GM18499 (cell line): ENCODE measurements at regions not wholly inside any gene's neighbourhood (a gene's known extent, or its start where the extent isn't known, plus 50 kb on each side); places are given as distances from the start of the nearest gene placed in this dataset.

Experiments
- ATAC-seq: cut with Tn5 transposase; IDR thresholded peaks from one replicate; pipeline ENCODE4 v1.9.1; 2021; ENCODE audit warnings: moderate number of reproducible peaks; ENCODE audit not compliant: insufficient read depth, unreplicated experiment

DNA sequence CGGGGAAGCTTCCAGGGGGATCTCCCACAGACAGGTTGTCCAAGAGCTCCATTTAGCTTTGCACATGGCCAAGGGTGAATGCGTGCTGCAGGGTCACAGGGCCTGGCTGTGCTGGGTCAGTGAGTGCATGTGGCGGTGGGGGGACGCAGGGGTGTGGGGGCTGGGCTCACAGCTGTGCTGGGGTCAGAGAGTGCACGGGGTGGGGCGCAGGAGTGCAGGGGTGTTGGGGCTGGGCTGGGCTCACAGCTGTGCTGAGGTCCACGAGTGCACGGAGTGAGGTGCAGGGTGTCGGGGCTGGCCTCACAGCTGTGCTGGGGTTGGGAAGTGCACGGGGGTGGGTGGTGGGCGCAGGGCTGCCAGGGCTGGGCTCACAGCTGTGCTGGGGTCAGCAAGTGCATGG lies 557.7 kb downstream of the BRD1 start:
- no peak for ATAC-seq

DNA sequence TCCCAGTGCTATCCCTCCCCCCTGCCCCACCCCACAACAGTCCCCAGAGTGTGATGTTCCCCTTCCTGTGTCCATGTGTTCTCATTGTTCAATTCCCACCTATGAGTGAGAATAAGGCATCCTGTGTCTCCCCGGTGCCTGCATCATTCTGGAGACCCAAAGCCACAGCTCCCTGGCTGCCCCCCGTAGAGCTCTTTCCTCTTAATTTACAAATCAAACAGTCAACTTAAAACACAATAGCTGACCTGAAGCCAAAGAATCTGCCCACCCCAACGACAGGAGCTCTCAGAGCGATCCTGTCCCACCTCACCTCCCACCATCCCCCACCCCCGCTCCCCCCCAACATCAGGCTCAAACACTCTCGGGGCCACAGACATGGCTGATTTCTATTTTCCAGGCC lies 558.3 kb downstream of the BRD1 start:
- no peak for ATAC-seq

DNA sequence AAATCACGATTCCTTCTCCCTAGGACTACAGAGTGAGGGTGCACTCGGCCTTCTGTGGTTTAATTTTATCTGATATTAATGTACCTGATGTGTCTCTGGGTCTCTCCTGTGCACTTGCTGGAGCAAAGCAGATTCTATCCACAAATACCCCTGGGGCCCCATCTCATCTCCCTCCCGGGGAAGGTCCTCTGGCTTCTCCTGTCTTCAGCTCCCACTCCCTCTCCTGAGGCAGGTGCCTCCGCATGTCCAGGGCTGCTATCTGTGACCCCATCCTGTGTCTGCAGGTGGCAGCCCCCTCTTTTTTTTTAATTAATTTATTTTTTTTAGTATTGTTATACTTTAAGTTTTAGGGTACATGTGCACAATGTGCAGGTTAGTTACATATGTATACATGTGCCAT lies 558.7 kb downstream of the BRD1 start:
- no peak for ATAC-seq

DNA sequence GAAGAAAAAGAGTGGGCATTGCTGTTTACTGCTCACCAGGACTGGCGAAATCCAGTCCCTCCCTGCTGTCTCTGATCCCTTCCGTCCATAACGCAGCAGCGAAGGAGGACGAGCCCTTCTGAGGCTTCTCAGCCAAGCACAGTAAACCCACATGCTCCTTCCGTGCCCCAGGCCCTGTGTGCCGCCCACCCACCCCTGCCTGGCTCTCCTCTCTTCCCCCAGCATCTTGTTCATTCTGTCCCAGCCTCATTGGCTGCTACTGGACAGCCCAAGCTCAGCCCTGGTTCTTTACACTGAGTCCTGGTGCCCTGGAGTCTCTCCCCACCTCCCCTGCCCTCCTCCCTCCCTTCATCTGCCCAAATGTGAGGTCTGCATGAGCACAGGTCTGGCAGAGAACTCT lies 559.7 kb downstream of the BRD1 start:
- no peak for ATAC-seq

DNA sequence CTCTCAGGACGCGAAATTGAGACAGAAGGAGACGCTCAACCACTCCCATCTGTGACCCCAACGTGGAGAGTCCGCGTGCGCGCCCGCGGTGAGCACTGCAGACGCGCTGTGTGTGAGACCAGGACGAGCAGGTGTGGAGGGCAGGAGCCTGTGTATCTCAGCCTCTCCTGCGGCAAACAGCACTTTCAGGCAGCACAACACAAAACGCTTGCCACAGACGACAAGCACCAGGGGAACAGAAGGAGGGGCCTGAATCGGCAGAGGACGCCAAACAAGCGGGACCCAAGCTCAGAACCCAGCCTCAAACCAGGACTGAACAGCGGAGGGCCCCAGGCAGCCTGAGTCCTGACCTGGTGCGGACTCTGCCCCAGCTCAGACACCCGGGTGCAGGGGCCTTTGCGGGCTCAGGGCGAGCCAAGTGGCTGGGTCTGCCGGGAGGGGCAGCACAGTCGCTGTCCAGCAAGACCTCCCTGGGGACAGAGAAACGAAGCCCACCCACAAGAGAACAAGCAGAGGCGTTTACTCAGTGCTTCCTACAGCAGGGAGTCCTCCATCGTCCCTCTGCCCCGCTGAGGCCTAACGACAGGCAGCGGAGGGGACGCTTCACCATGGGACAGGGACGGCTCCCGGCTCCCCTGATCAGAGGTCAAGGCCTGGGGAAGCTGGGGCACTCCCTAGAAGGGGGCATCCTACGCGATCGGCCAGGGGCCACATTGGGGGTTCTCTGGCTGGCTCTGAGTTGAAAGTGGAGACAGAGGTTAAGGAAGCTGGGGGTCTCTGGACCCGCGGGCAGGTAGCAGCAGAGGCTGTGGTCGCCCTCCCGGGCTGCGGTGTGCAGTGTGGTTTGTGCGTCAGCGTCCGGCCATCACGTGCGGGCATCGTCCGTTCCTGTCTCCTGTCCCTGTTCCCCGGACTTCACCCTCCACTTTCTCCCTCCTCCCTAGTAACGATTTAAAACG lies 560.8 kb downstream of the BRD1 start:
- no peak for ATAC-seq

DNA sequence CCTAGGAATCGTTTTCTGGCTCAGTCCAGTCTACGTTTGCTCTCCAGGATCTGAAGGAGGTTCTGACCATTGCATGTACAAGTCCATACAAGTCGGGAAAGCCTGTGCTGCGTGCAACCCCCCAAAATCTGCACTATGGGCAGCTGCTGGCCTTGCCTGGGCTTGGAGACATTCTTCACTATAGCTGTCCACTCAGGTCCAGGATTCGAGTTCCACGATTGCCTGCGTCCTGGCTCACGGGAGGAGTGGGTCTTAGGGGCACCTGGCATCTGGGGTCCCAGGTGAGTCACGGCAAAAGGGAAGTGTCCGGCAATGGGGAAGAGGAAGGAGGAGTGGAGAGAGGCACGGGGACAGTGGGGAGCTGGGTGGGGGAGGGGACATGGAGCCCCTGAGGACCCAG lies 563.0 kb downstream of the BRD1 start:
- ATAC-seq, result no peak

DNA sequence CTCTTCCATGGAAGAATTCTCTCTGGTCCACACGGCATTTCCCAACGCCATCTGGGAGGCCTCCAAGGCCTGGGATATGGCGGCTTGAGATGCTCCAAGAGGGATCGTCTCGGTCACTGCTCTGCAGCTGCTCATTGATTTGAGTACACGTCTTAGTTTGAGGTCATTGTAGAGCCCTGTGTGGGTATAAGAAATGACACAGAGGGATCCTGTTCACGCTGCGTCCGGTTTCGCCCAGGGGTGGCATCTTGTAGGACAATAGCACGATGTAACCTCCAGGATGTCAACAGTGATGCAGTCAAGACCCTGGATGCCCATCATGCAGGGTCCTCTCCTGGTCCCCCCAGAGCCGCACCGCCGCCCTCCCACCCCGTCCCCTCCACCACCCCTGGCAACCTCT lies 564.6 kb downstream of the BRD1 start:
- no peak for ATAC-seq

DNA sequence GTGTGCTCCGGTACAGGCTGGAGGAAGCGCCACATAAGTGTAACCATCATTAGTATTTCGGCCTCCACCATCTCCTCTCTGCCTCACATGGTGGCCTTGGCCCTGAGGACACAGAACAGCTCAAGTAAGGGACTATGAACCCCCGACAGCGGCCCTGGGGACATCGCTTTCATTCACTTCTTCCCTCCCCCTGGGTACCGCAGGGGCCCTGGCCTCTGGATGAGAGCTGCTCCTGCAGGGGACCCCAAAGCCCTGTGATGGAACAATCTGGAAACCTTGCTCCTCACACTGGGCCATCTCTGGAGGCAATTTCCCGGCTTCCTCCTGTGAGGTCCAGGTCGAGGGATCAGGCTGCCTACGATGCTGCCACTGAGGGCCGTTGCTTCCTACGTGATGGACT lies 565.5 kb downstream of the BRD1 start:
- ATAC-seq, result no peak

DNA sequence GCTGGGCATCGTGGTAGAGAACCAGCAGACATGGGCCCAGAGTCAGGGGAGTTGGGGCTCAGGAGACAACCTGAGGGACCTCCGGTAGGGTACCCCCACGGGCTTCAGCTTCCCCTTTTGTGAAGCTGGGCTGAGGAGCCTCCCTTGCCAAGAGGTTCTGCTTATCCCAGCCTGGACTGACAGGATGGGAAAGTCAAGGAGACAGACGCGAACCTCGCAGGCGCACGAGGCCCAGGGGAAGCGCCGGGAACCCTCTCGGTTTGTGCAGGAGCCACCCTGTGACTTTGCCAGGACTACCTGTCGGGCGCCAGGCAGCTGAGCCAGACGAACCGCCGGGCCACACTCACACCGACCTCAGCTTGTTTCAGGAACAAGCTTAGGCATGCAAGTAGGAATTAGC lies 566.1 kb downstream of the BRD1 start:
- ATAC-seq, result no peak

DNA sequence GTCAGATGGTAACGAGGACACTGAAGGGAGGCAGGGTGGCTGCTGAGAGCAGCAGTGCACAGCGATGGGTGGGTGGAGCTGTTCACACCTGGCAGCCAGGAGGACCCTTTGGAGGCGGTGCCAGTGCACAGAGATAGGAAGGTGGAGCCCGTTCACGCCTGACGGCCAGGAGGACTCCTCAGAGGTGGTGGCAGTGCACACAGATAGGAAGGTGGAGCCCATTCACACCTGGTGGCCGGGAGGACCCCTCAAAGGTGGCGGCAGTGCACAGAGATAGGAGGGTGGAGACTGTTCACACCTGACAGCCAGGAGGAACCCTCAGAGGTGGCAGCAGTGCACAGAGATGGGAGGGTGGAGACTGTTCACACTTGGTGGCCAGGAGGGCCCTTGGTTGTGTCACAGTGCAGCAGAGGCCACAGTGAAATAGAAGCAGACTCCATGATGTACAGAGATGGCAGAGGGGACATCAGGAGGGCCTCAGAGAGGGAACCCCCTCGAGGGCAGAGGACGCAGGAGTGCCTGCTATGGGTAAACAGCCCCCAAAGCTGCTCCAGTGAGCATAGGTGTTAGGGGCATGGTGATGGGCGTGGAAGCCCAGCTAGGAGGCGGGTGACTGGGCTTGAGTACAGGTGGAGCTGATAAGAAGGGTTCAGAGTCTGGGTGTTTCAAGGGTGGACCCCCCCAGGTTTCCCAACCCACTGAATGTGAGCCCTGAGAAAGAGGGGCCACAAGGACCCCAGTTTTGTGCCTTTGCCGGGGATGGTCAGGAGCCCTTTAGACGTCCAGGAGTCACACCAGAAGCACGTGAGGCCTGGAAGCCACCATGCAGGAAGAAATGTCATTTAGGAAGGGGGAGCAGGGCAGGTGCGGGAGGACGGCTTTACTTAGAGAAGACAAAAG lies 566.7 kb downstream of the BRD1 start:
- ATAC-seq, result no peak

DNA sequence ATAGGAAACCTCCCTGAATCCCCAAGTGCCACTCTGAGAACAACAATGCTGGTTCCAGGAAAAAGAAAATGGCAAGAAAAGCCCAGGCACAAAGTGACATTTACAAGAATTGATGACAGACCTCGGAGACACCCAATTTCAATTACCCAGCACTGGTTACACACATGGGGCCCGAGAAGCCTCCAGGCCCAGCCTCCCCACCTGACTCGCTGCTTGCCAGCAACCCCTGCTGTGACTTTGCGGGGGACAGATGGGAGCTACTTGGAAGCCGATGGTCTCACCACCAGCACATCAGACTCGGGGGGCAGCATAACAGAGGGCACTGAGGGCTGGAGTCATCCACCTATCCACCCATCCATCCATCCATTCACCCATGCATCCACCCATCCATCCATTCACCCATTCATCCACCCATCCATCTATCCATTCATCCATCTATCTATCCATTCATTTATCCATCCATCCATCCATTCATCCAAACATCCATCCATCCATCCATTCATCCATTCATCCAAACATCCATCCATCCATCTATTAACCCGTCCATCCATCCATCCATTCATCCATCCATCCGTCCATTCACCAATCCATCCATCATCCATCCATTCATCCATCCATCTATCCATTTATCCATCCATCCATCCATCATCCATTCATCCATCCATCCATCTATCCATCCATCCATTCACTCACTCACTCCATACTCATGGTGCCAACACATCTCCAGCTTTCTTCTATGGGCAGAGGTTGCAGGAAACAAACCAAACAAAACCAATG lies 567.6 kb downstream of the BRD1 start:
- no peak for ATAC-seq

DNA sequence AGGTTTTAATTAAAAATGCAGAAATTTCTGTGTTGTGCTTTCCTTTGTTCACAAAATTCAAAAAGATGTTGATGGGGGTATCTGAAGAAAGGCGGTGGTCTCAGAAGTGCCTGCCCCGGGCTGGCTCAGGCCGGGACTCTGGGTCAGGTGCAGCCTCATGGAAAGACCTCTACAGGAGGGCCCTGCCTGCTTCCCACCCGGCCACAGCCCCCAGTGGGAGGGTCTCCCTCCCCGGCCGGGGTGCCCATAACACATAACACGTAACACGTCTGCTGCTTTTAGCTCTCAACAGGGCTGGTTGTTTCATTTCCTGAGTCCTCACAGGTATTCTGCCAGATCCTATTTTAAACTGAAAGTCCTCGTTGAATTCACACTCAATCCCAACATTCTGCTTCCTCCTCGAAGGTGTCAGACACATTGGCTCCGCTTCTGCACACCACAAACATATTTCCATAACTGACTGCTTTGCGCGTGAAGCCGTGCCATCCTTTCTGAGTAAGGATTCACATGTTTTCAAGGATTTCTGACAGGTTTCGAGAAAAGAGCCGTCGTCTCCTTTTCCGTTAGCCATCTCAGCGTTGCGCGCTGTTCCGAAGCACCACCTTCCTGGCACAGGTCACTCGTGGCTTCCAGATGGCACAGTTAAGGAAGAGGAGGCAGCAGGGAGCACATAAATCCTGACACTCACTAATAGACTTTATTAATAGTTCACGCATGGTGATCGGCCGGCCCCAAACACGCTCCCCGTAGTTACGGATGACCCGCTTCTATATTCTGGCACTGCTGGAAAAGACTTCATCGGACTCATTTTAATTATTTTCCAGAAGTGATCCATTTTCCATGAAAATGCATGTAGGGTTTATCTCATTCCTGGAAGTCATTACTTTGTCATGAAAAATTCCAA lies 569.3 kb downstream of the BRD1 start:
- no peak for ATAC-seq

DNA sequence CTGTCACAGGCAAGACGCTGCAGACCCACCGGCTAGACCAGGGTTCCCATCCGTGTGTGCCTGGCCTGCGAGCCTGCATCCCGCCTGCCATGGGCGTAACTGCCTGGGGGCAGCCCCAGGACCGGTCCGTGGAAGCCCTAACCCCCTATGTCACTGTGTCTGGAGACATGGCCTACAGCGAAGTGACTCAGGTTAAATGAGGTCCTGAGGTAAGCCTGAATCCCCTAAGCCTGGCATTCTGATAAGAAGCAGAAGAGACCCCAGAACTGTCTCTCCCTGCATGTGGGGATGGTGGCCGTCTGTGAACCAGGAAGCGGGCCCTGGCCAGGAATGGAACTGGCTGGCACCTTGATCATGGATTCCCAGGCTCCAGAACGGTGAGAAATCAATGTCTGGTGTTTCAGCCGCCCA lies 570.1 kb downstream of the BRD1 start:
- no peak for ATAC-seq

DNA sequence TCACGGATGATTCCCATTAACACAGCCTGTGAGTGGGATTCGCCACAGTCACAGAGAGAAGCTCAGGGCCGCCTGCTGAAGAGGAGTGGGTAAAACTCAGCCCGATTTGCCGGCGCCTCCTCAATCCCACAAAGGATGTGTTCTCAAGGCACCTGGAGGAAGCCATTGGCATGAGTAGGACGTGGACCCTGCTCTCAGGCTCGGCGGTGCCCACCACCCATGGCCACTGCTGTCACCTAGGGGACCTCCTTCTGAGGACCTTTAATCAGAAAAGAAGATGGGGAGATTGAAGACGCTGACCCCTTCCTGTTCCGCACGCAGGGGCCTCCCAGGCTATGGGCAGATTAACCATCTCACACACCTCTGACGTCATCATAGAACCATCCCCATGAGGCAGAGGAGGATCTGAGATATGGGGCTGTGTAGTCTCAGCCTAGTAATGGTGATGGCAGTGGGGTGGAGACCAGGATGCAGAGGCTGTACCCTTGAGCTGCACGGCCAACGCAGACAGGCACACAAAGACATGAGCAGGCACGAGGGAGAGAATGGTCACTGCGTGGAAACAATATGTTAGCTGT lies 571.8 kb downstream of the BRD1 start:
- no peak for ATAC-seq

DNA sequence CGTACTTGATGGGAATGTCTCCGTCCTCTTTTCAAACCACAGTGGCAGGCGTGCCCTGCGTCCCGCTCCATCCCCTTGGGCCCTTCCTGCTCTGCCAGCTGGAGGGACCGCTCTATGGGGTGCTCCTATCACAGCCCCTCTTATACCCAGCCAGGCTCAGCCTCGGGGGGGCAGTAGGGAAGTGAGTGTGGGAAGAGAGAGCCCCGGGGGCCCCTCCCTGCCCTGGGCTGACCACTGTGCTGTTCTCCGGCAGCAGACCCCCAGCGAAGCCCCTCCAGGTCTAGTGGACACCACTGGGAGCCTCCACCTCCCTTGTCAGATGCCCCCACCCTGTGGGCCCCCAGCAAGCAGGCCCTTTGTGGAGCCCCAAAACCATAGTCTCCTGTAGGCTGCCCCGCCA lies 572.5 kb downstream of the BRD1 start:
- no peak for ATAC-seq

DNA sequence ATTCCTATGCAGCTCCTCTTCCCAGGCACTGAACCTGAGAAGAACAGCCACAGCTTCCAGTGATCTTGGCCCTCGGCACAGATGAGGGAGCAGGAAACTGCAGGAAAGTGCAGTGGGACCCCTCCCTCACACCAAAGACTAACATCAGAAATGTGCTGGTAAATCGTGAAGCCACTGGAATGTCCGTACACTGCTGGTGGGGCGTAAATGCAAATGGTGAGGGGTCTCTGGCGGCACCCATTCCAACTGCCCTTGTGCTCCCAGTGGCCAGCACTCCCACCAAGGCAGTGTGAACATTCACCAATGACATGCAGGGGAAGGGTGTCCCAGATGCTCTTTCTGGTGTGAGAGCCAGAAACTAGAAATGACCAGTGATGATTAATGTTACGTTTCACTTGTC lies 574.0 kb downstream of the BRD1 start:
- no peak for ATAC-seq

DNA sequence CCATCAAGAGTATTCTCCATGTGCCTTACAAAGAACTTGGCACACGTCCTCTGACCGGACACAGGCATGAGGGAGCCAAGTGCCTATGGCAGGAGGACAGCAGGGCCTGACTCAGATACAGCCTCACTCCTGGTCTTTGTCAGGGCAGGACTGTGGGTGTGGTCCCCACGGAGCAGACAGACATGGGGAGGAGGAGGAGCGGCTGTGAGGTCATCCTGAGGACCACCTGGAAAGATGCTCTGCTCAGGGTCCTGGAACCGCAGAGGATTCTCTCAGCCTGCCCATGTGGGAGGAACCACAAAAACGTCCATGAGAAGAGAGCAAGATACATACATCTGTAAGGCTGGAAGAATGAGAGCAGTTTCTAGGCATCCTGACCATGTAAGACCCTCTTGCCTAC lies 576.3 kb downstream of the BRD1 start:
- no peak for ATAC-seq

DNA sequence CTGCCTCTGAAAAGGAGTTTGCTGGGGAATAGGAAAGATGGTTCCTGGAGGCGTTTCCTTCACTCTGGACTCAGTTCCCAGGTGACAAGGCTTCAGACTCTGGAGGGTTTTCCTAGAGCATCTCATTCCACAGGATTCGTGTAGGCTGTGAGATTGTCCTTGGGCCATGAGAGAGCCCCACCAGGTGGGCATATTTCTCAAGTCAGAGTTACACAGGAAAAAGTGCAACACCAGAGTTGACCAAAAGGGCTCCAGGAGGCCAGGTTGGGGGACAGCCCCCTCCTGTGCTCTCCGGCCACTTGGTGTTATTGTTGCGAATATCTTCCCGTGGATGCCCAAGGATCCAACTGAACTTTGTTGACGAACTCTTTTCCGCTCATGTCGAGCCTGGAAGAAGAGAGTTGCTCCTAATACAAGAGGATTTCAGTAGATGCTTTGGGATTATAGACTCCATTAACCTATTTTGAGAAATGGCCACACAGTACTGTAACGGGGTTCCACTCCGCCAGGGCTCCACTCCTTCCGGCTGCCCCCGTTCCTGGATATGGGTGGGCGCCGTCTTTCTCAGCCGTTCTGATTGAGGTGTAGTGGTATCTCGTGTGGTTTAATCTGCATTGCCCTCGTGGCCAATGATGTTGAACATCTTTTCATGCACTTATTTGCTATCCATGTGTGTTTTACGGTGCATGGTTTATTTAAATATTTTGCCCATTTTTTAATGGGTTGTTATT lies 580.3 kb downstream of the BRD1 start:
- no peak for ATAC-seq
